OCI-LY7 (cell line): ENCODE measurements at regions not wholly inside any gene's neighbourhood (a gene's known extent, or its start where the extent isn't known, plus 50 kb on each side); places are given as distances from the start of the nearest gene placed in this dataset.

Source experiments
- BruUV-seq: library from RNA; stranded (reverse); fragments of 400-500 nt; replicated peaks from 2 replicates; lab custom pipeline; 2021; lab: Mats Ljungman, UMichigan
- CTCF ChIA-PET: fragments of 300-600 bp; sonication (Branson Sonifier 250); formaldehyde crosslinking; loops from one replicate; lab custom pipeline; 2022; ENCODE audit warnings: antibody characterized with exemption; ENCODE audit not compliant: unreplicated experiment; lab: Charles Lee
- POLR2A ChIA-PET: fragments of 300-600 bp; sonication (Branson Sonifier 250); formaldehyde crosslinking; loops from one replicate; lab custom pipeline; 2022; ENCODE audit warnings: antibody characterized with exemption; lab: Charles Lee
- DNase-seq: peaks from one replicate; pipeline ENCODE4 v3.0.0-alpha.2; 2015; ENCODE audit warnings: low spot score
- H2AFZ ChIP-seq: fragments of 200-600 bp; sonication (generic), shearing (Covaris generic); 2 replicates; pipeline ENCODE4 v1.6.1; 2014; ENCODE audit warnings: mild to moderate bottlenecking, antibody characterized with exemption, low read length, moderate library complexity
- H3K27ac ChIP-seq: fragments of 200-600 bp; sonication (generic); 2 replicates; pipeline ENCODE4 v1.5.1; 2014; ENCODE audit warnings: mixed run types, low read depth, mild to moderate bottlenecking, moderate library complexity, low read length, inconsistent platforms; ENCODE audit not compliant: poor library complexity, severe bottlenecking
- H3K36me3 ChIP-seq: fragments of 200-600 bp; sonication (generic); 2 replicates; pipeline ENCODE4 v1.6.1; 2014; ENCODE audit warnings: mild to moderate bottlenecking, antibody characterized with exemption, low read length, moderate library complexity, mixed read lengths; ENCODE audit not compliant: insufficient read depth
- H3K4me1 ChIP-seq: fragments of 200-600 bp; sonication (generic); 2 replicates; pipeline ENCODE4 v1.5.1; 2014; ENCODE audit warnings: mild to moderate bottlenecking, low read length; ENCODE audit not compliant: insufficient read depth, poor library complexity, severe bottlenecking
- H3K4me2 ChIP-seq: fragments of 200-600 bp; sonication (generic); 2 replicates; pipeline ENCODE4 v1.6.1; 2014; ENCODE audit warnings: mild to moderate bottlenecking, low read length
- H3K4me3 ChIP-seq: fragments of 200-600 bp; sonication (generic); 2 replicates; pipeline ENCODE4 v1.5.1; 2014; ENCODE audit warnings: mild to moderate bottlenecking, low read depth, low read length; ENCODE audit not compliant: poor library complexity, severe bottlenecking
- H3K79me2 ChIP-seq: fragments of 200-600 bp; sonication (generic); 2 replicates; pipeline ENCODE4 v1.6.1; 2016; ENCODE audit warnings: low read depth, mild to moderate bottlenecking, low read length, moderate library complexity, mixed read lengths; ENCODE audit not compliant: insufficient read depth
- H3K9me2 ChIP-seq: fragments of 200-600 bp; sonication (generic); 2 replicates; pipeline ENCODE4 v1.6.1; 2016; ENCODE audit warnings: mild to moderate bottlenecking, low read length, mixed read lengths; ENCODE audit not compliant: insufficient read depth
- H3K9me3 ChIP-seq: fragments of 200-600 bp; sonication (generic); 2 replicates; pipeline ENCODE4 v1.6.1; 2014; ENCODE audit warnings: mild to moderate bottlenecking, mixed run types, low read length, mixed read lengths
- H4K20me1 ChIP-seq: fragments of 200-600 bp; sonication (generic); 2 replicates; pipeline ENCODE4 v1.6.1; 2014; ENCODE audit warnings: mild to moderate bottlenecking, antibody characterized with exemption, low read length, moderate library complexity, mixed read lengths; ENCODE audit not compliant: insufficient read depth
- EZH2phosphoT487 ChIP-seq: fragments of 200-600 bp; sonication (generic); IDR thresholded peaks from 2 replicates; pipeline ENCODE4 v1.6.1; 2018; ENCODE audit warnings: low read depth, borderline replicate concordance, mild to moderate bottlenecking, mixed run types, antibody characterized with exemption, low read length, moderate library complexity, mixed read lengths
- intact Hi-C: fragments of 100-400 bp; cut with micrococcal nuclease; formaldehyde crosslinking; loops from one replicate; pipeline ENCODE4 v1.10.0; 2022; ENCODE audit not compliant: unreplicated experiment
- TF ChIP-seq, protein P1 (sequence below): fragments of 200-600 bp; sonication (generic); conservative IDR thresholded peaks from 2 replicates; pipeline ENCODE4 v1.5.1; 2014; ENCODE audit warnings: mild to moderate bottlenecking, antibody characterized with exemption, low read length, moderate library complexity, mixed read lengths

DNA sequence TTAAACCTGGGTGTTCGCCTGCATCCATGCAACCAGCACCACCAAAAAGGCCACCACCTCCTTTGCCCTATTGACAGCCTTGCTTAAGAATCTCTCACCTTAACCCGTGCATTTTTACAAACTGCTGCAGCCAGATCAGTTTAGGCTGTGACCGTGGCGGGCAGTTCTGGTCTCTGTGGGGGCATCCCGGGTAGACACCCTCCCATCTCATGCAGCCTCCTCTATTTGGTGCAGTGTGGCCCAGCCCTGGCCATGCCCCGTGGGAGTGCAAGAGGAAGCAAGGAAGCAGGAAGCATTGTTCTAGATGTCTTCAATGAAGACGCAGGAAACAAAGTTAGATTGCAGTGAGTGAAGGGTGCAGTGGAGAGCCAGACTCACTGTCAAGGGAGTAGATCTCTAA, 108.8 kb upstream of the MVB12B start:
- no TSS peak for BruUV-seq
- Histone ChIP-seq H3K4me1 (no peaks in the 10 kb centered on the region), H3K9me3 (no peaks in the 10 kb centered on the region), H4K20me1 (no peaks in the 10 kb centered on the region), H3K9me2 (no peaks in the 10 kb centered on the region), H3K4me3 (no peak overlapping the region), H2AFZ (no peak overlapping the region), H3K27ac (no peak overlapping the region), H3K79me2 (no peaks in the 10 kb centered on the region), H3K36me3 (no peaks in the 10 kb centered on the region), H3K4me2 (no peak overlapping the region)
- intact Hi-C loops, result no loop called here
- ChIA-PET POLR2A (no interaction called here), CTCF (no interaction called here)
- TF ChIP-seq EZH2phosphoT487, result no peak
- TF ChIP-seq, protein P1, sequence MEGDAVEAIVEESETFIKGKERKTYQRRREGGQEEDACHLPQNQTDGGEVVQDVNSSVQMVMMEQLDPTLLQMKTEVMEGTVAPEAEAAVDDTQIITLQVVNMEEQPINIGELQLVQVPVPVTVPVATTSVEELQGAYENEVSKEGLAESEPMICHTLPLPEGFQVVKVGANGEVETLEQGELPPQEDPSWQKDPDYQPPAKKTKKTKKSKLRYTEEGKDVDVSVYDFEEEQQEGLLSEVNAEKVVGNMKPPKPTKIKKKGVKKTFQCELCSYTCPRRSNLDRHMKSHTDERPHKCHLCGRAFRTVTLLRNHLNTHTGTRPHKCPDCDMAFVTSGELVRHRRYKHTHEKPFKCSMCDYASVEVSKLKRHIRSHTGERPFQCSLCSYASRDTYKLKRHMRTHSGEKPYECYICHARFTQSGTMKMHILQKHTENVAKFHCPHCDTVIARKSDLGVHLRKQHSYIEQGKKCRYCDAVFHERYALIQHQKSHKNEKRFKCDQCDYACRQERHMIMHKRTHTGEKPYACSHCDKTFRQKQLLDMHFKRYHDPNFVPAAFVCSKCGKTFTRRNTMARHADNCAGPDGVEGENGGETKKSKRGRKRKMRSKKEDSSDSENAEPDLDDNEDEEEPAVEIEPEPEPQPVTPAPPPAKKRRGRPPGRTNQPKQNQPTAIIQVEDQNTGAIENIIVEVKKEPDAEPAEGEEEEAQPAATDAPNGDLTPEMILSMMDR, result no peak
- no peak for DNase-seq

DNA sequence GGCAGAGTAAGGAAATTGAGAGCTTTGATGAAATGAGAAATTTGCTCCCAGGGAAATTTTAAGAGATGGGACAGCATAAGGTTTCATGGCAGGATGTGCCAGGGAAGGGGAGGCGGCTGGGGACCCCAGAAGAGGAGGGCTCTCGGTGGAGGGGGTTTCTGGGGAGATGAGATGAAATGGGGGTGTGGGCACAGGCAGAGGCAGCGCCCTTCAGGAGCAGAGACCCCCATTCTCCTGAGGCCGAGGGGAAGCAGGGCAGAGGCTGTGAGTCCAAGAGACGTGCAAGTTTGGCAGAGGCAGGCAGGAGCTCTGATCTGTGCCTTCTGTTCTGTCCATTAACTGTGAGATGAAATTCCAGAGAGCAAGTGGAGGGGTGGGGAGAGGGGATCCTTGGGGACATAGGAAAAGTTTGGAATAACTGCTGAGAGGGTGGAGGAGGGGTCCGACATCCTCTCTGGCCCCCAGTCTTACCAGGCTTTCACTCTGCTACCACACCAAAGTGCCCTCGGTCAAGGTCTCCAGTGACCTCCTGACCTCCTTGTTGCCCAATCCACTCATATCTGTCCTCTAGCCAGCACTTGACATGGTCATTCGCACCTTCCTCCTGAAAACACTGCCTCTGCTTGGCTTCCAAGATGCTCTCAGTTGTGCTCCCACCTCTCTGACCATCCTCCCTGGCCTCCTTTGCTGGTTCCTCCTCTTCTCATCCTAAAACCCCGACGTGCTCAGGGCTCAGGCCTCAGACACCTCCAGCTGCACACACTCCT, 108.1 kb upstream of the MVB12B start:
- H3K9me3 ChIP-seq, result no peaks in the 10 kb centered on the region
- no peaks in the 10 kb centered on the region for H4K20me1 ChIP-seq
- H3K4me2 ChIP-seq, result no peak overlapping the region
- BruUV-seq, result no TSS peak
- no peak overlapping the region for H3K4me3 ChIP-seq
- H3K4me1 ChIP-seq, result no peaks in the 10 kb centered on the region
- H3K36me3 ChIP-seq, result no peaks in the 10 kb centered on the region
- ChIA-PET POLR2A (no interaction called here), CTCF (no interaction called here)
- H2AFZ ChIP-seq, result no peak overlapping the region
- H3K27ac ChIP-seq, result no peak overlapping the region
- H3K9me2 ChIP-seq, result no peaks in the 10 kb centered on the region
- H3K79me2 ChIP-seq, result no peaks in the 10 kb centered on the region
- DNase-seq, result no peak
- no peak for TF ChIP-seq EZH2phosphoT487
- TF ChIP-seq, protein P1, result no peak
- intact Hi-C loops, result no loop called here

DNA sequence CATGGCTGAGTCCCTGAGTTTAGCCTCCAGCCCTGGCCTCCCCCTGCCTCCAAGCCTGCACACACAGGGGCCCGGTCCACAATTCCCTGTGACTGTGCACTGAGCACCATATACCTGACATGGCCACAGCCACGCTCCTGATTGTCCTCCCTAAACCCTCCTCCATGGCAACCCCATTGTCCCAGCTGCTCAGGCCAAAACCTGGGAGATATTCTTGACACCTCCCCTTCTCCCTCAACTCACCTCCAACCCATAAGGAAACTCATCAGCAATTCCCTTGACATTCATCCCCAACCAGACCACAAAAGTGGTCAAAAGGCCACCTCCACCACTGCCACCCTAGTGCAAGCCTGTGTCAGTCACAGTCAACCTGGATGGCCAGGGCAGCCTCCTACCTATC, 107.5 kb upstream of the MVB12B start:
- H3K36me3 ChIP-seq, result no peaks in the 10 kb centered on the region
- CTCF ChIA-PET, result no interaction called here
- no peaks in the 10 kb centered on the region for H3K79me2 ChIP-seq
- no peak for TF ChIP-seq EZH2phosphoT487
- TF ChIP-seq, protein P1, result no peak
- H3K4me1 ChIP-seq, result no peaks in the 10 kb centered on the region
- BruUV-seq, result no TSS peak
- no peak overlapping the region for H3K4me2 ChIP-seq
- H3K9me3 ChIP-seq, result no peaks in the 10 kb centered on the region
- no peak overlapping the region for H3K4me3 ChIP-seq
- H3K9me2 ChIP-seq, result no peaks in the 10 kb centered on the region
- intact Hi-C loops, result no loop called here
- POLR2A ChIA-PET, result no interaction called here
- no peak overlapping the region for H2AFZ ChIP-seq
- no peaks in the 10 kb centered on the region for H4K20me1 ChIP-seq
- no peak overlapping the region for H3K27ac ChIP-seq
- DNase-seq, result no peak
